Mesendoderm (in vitro differentiated cells): ENCODE measurements at regions not wholly inside any gene's neighbourhood (a gene's known extent, or its start where the extent isn't known, plus 50 kb on each side); places are given as distances from the start of the nearest gene placed in this dataset.

Source experiments
- DNase-seq: peaks from one replicate; pipeline ENCODE4 v3.0.0; 2013
- H2AK5ac ChIP-seq: 2 replicates; pipeline ENCODE4 v1.6.1; 2013; ENCODE audit warnings: low read length, inconsistent platforms
- H2BK120ac ChIP-seq: 2 replicates; pipeline ENCODE4 v1.6.1; 2013; ENCODE audit warnings: low read depth, mild to moderate bottlenecking, low read length, moderate library complexity, mixed read lengths
- H2BK15ac ChIP-seq: replicated peaks from 2 replicates; pipeline ENCODE4 v1.6.1; 2013; ENCODE audit warnings: low read depth, mild to moderate bottlenecking, moderate library complexity
- H2BK5ac ChIP-seq: 2 replicates; pipeline ENCODE4 v1.6.1; 2013; ENCODE audit warnings: low read length, inconsistent platforms
- H3K18ac ChIP-seq: 2 replicates; pipeline ENCODE4 v1.6.1; 2013; ENCODE audit warnings: mild to moderate bottlenecking, low read length, mixed read lengths
- H3K23ac ChIP-seq: one replicate; pipeline ENCODE4 v1.6.1; 2013; ENCODE audit warnings: low read length
- H3K27ac ChIP-seq: 2 replicates; pipeline ENCODE4 v1.5.1; 2013; ENCODE audit warnings: low read depth, mild to moderate bottlenecking, inconsistent platforms, low read length, moderate library complexity
- H3K27me3 ChIP-seq: 2 replicates; pipeline ENCODE4 v1.6.1; 2013; ENCODE audit warnings: low read length, control low read depth, mild to moderate bottlenecking, inconsistent platforms; ENCODE audit not compliant: insufficient read depth, poor library complexity
- H3K36me3 ChIP-seq: 2 replicates; pipeline ENCODE4 v1.6.1; 2013; ENCODE audit warnings: low read length, inconsistent platforms; ENCODE audit not compliant: control insufficient read depth, insufficient read depth
- H3K4ac ChIP-seq: one replicate; pipeline ENCODE4 v1.6.1; 2013; ENCODE audit warnings: low read depth, mild to moderate bottlenecking, low read length, moderate library complexity
- H3K4me1 ChIP-seq: 2 replicates; pipeline ENCODE4 v1.6.1; 2013; ENCODE audit warnings: low read depth, low read length, inconsistent platforms; ENCODE audit not compliant: control insufficient read depth
- H3K4me2 ChIP-seq: 2 replicates; pipeline ENCODE4 v1.6.1; 2013; ENCODE audit warnings: low read length
- H3K4me3 ChIP-seq: 2 replicates; pipeline ENCODE4 v1.5.1; 2013; ENCODE audit warnings: mild to moderate bottlenecking, low read length
- H3K56ac ChIP-seq: one replicate; pipeline ENCODE4 v1.6.1; 2013; ENCODE audit warnings: low read length
- H3K79me1 ChIP-seq: 2 replicates; pipeline ENCODE4 v1.6.1; 2013; ENCODE audit warnings: low read length, inconsistent platforms
- H3K79me2 ChIP-seq: 2 replicates; pipeline ENCODE4 v1.6.1; 2013; ENCODE audit warnings: mild to moderate bottlenecking, low read length; ENCODE audit not compliant: control insufficient read depth, insufficient read depth
- H3K9ac ChIP-seq: 2 replicates; pipeline ENCODE4 v1.6.1; 2013; ENCODE audit warnings: low read length, inconsistent platforms
- H4K5ac ChIP-seq: one replicate; pipeline ENCODE4 v1.6.1; 2013; ENCODE audit warnings: low read length
- H4K8ac ChIP-seq: one replicate; pipeline ENCODE4 v1.6.1; 2013; ENCODE audit warnings: low read depth, mild to moderate bottlenecking, control low read depth, low read length, moderate library complexity
- WGBS: extraction: QIAGEN DNeasy Blood & Tissue Kit; methylation state at CpG from one replicate; pipeline ENCODE4 v1.1.7; 2013; ENCODE audit warnings: low lambda C conversion rate, missing lambda C conversion rate; ENCODE audit not compliant: insufficient coverage; ENCODE audit errors: extremely low coverage; 5-methylcytosine and 5-hydroxymethylcytosine counted together

DNA sequence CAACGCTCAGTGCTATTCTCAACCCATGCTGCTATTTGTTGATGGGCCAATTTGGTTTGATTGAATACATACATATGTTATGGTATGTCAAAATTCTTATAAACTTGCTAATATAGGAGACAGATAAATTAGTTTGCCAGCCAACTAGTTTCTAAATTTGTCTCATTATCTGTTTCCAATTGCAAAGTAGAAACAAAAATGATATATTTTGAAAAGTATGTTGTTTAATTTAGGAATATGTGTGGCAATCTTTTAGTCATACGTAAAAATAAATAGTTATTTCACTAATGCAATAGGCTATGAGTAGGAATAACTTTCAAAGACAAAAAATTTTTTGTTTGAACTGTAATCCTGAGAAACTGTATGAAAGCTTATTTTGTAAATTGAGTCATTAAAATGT lies 210.6 kb upstream of the KCNJ16 start:
- no peaks in the 10 kb centered on the region for H3K79me1 ChIP-seq
- DNase-seq: no peak
- H4K8ac ChIP-seq: no peak overlapping the region
- 100% methylated on average over 1 of the region's 2 CpGs for WGBS
- H3K4me2 ChIP-seq: no peak overlapping the region
- H4K5ac ChIP-seq: no peak overlapping the region
- H3K18ac ChIP-seq: no peak overlapping the region
- H3K4me1 ChIP-seq: no peaks in the 10 kb centered on the region
- no peak overlapping the region for H3K4ac ChIP-seq
- H3K27ac ChIP-seq: no peak overlapping the region
- H2AK5ac ChIP-seq: no peak overlapping the region
- no peak overlapping the region for H3K9ac ChIP-seq
- no peak overlapping the region for H2BK5ac ChIP-seq
- H3K27me3 ChIP-seq: no peaks in the 10 kb centered on the region
- H3K56ac ChIP-seq: no peak overlapping the region
- no peak overlapping the region for H3K4me3 ChIP-seq
- H3K36me3 ChIP-seq: no peaks in the 10 kb centered on the region
- H3K79me2 ChIP-seq: no peaks in the 10 kb centered on the region
- no peak overlapping the region for H2BK120ac ChIP-seq
- H3K23ac ChIP-seq: no peak overlapping the region
- H2BK15ac ChIP-seq: no peak overlapping the region

- no CpG with 5 or more reads among the region's 1 CpG for WGBS
- H2AK5ac ChIP-seq: no peak overlapping the region
- H3K23ac ChIP-seq: no peak overlapping the region
- H2BK120ac ChIP-seq: no peak overlapping the region
- no peak overlapping the region for H4K5ac ChIP-seq
- H2BK5ac ChIP-seq: no peak overlapping the region
- no peak for DNase-seq
- no peak overlapping the region for H3K4me2 ChIP-seq
- H3K4me1 ChIP-seq: peaks cover 5% of the 10 kb centered on the region
- no peak overlapping the region for H3K9ac ChIP-seq
- no peak overlapping the region for H3K18ac ChIP-seq
- no peaks in the 10 kb centered on the region for H3K36me3 ChIP-seq
- no peaks in the 10 kb centered on the region for H3K79me1 ChIP-seq
- H3K79me2 ChIP-seq: no peaks in the 10 kb centered on the region
- no peak overlapping the region for H3K4ac ChIP-seq
- H3K4me3 ChIP-seq: no peak overlapping the region
- no peak overlapping the region for H3K27ac ChIP-seq
- H3K56ac ChIP-seq: no peak overlapping the region
- H2BK15ac ChIP-seq: no peak overlapping the region
- no peak overlapping the region for H4K8ac ChIP-seq
- H3K27me3 ChIP-seq: no peaks in the 10 kb centered on the region
Measured at GRCh38 chr17:69869667-69870066, 205.4 kb upstream of the KCNJ16 start.

DNA sequence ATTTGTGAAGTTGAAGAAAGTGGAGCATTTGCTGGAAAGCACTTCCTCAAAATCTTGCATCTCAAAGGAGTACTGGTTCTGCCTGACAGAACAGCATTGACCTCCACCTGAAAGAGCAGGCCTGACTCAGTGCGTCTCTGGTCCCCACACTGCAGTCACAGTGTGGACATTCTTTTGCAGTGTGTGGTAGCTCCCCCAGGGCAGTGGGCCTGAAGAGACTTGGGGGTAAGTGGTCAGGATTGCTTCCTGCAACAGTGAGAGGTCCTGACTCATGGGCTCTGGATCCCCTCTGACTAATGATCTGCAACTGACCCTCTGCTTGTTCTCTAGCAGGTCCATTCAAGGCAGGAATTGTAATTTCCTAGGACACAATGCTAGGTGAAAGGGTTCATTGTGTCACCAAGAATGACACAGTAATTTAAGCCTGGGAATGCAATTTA lies 204.9 kb upstream of the KCNJ16 start:
- Histone ChIP-seq H3K79me2 (no peaks in the 10 kb centered on the region), H3K4me2 (no peak overlapping the region), H4K5ac (no peak overlapping the region), H3K27me3 (no peaks in the 10 kb centered on the region), H3K36me3 (no peaks in the 10 kb centered on the region), H3K4me1 (peaks cover 5% of the 10 kb centered on the region), H2BK15ac (no peak overlapping the region), H3K79me1 (no peaks in the 10 kb centered on the region), H2BK5ac (no peak overlapping the region), H3K4ac (no peak overlapping the region), H3K56ac (no peak overlapping the region), H2BK120ac (no peak overlapping the region), H3K23ac (no peak overlapping the region), H3K18ac (no peak overlapping the region), H3K9ac (no peak overlapping the region), H3K27ac (no peak overlapping the region), H3K4me3 (no peak overlapping the region), H4K8ac (no peak overlapping the region), H2AK5ac (no peak overlapping the region)
- DNase-seq: peak; percentile 81
- no CpG with 5 or more reads among the region's 1 CpG for WGBS

DNA sequence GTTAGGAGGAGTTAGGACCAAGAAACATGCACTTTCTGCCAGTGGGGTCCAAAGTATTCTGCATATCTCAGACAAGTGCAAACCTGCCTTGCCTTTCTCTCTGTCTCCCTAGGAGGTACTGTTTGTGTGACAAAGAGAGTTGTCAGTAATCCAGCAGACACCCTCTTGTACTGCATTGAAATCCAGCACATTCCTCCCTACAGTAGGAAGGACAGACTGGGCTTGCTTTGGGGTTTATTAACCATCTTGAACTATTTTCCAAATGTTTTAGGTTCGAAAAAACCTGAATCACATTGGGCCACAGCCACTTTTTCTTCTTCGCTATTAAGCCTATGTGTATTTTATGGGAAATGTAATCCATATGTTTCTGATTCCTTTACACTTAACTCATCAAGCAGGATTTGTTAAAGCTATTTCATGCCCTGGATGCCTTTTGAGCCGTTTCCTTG lies 204.2 kb upstream of the KCNJ16 start:
- Histone ChIP-seq H3K36me3 (no peaks in the 10 kb centered on the region), H3K4me3 (no peak overlapping the region), H2AK5ac (no peak overlapping the region), H3K79me2 (no peaks in the 10 kb centered on the region), H3K79me1 (no peaks in the 10 kb centered on the region), H3K4ac (no peak overlapping the region), H2BK120ac (no peak overlapping the region), H2BK5ac (no peak overlapping the region), H4K5ac (no peak overlapping the region), H3K9ac (no peak overlapping the region), H3K23ac (no peak overlapping the region), H3K27ac (no peak overlapping the region), H3K18ac (no peak overlapping the region), H3K27me3 (no peaks in the 10 kb centered on the region), H2BK15ac (peak overlapping the region; percentile 36), H3K4me1 (peaks cover 5% of the 10 kb centered on the region), H3K56ac (no peak overlapping the region), H3K4me2 (no peak overlapping the region), H4K8ac (no peak overlapping the region)
- peak; percentile 72 for DNase-seq
- WGBS: no CpG with 5 or more reads among the region's 3 CpGs

DNA sequence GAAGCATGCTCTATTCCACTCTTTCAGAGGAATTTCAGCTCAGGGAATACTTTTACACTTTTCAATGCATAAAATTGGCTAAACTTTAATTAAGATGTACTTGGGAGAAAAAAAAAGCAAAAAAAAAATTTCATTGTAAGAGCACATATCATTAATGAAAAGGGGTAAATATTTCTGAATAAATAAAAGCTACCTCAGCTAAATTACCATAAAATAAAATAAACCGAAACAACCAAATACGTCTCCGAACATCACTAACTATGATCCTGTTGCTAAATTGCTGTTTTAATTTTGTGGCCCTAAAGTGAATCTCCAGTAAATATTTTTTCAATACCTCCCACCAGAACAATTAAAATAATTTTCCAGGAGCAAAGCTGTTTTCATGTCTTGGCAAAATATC lies 203.7 kb upstream of the KCNJ16 start:
- H3K4me2 ChIP-seq: no peak overlapping the region
- no peak for DNase-seq
- 100% methylated on average over 3 of the region's 3 CpGs for WGBS
- no peaks in the 10 kb centered on the region for H3K27me3 ChIP-seq
- no peak overlapping the region for H4K8ac ChIP-seq
- no peak overlapping the region for H3K9ac ChIP-seq
- H4K5ac ChIP-seq: no peak overlapping the region
- peaks cover 5% of the 10 kb centered on the region for H3K4me1 ChIP-seq
- H3K4ac ChIP-seq: no peak overlapping the region
- no peak overlapping the region for H3K27ac ChIP-seq
- no peaks in the 10 kb centered on the region for H3K79me2 ChIP-seq
- no peak overlapping the region for H3K23ac ChIP-seq
- H3K36me3 ChIP-seq: no peaks in the 10 kb centered on the region
- H3K4me3 ChIP-seq: no peak overlapping the region
- no peak overlapping the region for H2AK5ac ChIP-seq
- H2BK15ac ChIP-seq: peak overlapping the region; percentile 57
- H3K79me1 ChIP-seq: no peaks in the 10 kb centered on the region
- H2BK5ac ChIP-seq: no peak overlapping the region
- no peak overlapping the region for H3K56ac ChIP-seq
- no peak overlapping the region for H3K18ac ChIP-seq
- no peak overlapping the region for H2BK120ac ChIP-seq

GRCh38 chr17:69872675-69873262 lies 202.3 kb upstream of the KCNJ16 start:
- H3K79me2 ChIP-seq: no peaks in the 10 kb centered on the region
- no peaks in the 10 kb centered on the region for H3K27me3 ChIP-seq
- WGBS: no CpG with 5 or more reads among the region's 3 CpGs
- no peak overlapping the region for H3K9ac ChIP-seq
- no peak overlapping the region for H3K18ac ChIP-seq
- no peak overlapping the region for H4K8ac ChIP-seq
- peaks cover 5% of the 10 kb centered on the region for H3K4me1 ChIP-seq
- no peak overlapping the region for H2BK120ac ChIP-seq
- no peak overlapping the region for H2BK15ac ChIP-seq
- no peak overlapping the region for H2AK5ac ChIP-seq
- H3K4ac ChIP-seq: no peak overlapping the region
- H3K79me1 ChIP-seq: no peaks in the 10 kb centered on the region
- H2BK5ac ChIP-seq: no peak overlapping the region
- H3K56ac ChIP-seq: no peak overlapping the region
- no peak overlapping the region for H3K27ac ChIP-seq
- no peaks in the 10 kb centered on the region for H3K36me3 ChIP-seq
- DNase-seq: no peak
- H4K5ac ChIP-seq: no peak overlapping the region
- no peak overlapping the region for H3K23ac ChIP-seq
- H3K4me3 ChIP-seq: no peak overlapping the region
- H3K4me2 ChIP-seq: no peak overlapping the region
